Activated naive CD8-positive, alpha-beta T cell treated with anti-CD3 and anti-CD28 coated beads, Interleukin-2, amount 50 U/mL, for 24 hours (primary cell): ENCODE measurements at regions not wholly inside any gene's neighbourhood (a gene's known extent, or its start where the extent isn't known, plus 50 kb on each side); places are given as distances from the start of the nearest gene placed in this dataset.

ENCODE experiments used
- ATAC-seq: fragments of 150-1000 bp; cut with Tn5 transposase; one replicate; pipeline ENCODE4 v1.10.0; 2021
- DNase-seq: peaks from one replicate; pipeline ENCODE4 v3.0.0; 2021
- H3K27ac Mint-ChIP-seq: one replicate; pipeline ENCODE4 v1.8.0; 2021; ENCODE audit warnings: mild to moderate bottlenecking, mixed read lengths
- H3K27me3 Mint-ChIP-seq: one replicate; pipeline ENCODE4 v1.8.0; 2021; ENCODE audit warnings: mixed read lengths
- H3K36me3 Mint-ChIP-seq: one replicate; pipeline ENCODE4 v1.8.0; 2021; ENCODE audit warnings: low read depth, mixed read lengths
- H3K4me1 Mint-ChIP-seq: one replicate; pipeline ENCODE4 v1.8.0; 2021; ENCODE audit warnings: mixed read lengths
- H3K4me3 Mint-ChIP-seq: one replicate; pipeline ENCODE4 v1.8.0; 2021; ENCODE audit warnings: mild to moderate bottlenecking, moderate library complexity, mixed read lengths
- H3K9me3 Mint-ChIP-seq: one replicate; pipeline ENCODE4 v1.8.0; 2021; ENCODE audit warnings: mixed read lengths

- no peak for ATAC-seq
Measured at GRCh38 chr12:89923091-89923490, 214.5 kb upstream of the ATP2B1 start.

GRCh38 chr12:89920866-89921265, 212.2 kb upstream of the ATP2B1 start:
- no peak for ATAC-seq
- Mint-ChIP-seq H3K4me3 (no peak overlapping the region), H3K4me1 (peaks cover 14% of the 10 kb centered on the region)

More at GRCh38 chr12:89923091-89923490, 214.5 kb upstream of the ATP2B1 start:
- no peak for DNase-seq
- H3K36me3 Mint-ChIP-seq, result peaks cover 1% of the 10 kb centered on the region
- no peaks in the 10 kb centered on the region for H3K9me3 Mint-ChIP-seq
- no peak overlapping the region for H3K27ac Mint-ChIP-seq
- no peaks in the 10 kb centered on the region for H3K27me3 Mint-ChIP-seq
- no peak overlapping the region for H3K4me3 Mint-ChIP-seq
- peaks cover 20% of the 10 kb centered on the region for H3K4me1 Mint-ChIP-seq

GRCh38 chr12:89919241-89919906, 210.7 kb upstream of the ATP2B1 start:
- Mint-ChIP-seq H3K4me3 (no peak overlapping the region), H3K9me3 (no peaks in the 10 kb centered on the region), H3K27me3 (no peaks in the 10 kb centered on the region), H3K27ac (no peak overlapping the region), H3K36me3 (peaks cover 1% of the 10 kb centered on the region), H3K4me1 (peaks cover 8% of the 10 kb centered on the region)
- DNase-seq (no peak), ATAC-seq (no peak)

More at GRCh38 chr12:89920866-89921265, 212.2 kb upstream of the ATP2B1 start:
- no peaks in the 10 kb centered on the region for H3K27me3 Mint-ChIP-seq
- H3K27ac Mint-ChIP-seq, result no peak overlapping the region
- peaks cover 1% of the 10 kb centered on the region for H3K36me3 Mint-ChIP-seq
- DNase-seq, result no peak
- H3K9me3 Mint-ChIP-seq, result no peaks in the 10 kb centered on the region

- no peak overlapping the region for H3K4me3 Mint-ChIP-seq
- peaks cover 1% of the 10 kb centered on the region for H3K36me3 Mint-ChIP-seq
- H3K9me3 Mint-ChIP-seq, result no peaks in the 10 kb centered on the region
- H3K27ac Mint-ChIP-seq, result no peak overlapping the region
- ATAC-seq, result no peak
- H3K4me1 Mint-ChIP-seq, result peaks cover 5% of the 10 kb centered on the region
- no peak for DNase-seq
- no peaks in the 10 kb centered on the region for H3K27me3 Mint-ChIP-seq
Measured at GRCh38 chr12:89918172-89918846, 209.7 kb upstream of the ATP2B1 start.

GRCh38 chr12:89909753-89910152, 201.1 kb upstream of the ATP2B1 start:
- no peaks in the 10 kb centered on the region for H3K4me1 Mint-ChIP-seq
- ATAC-seq (no peak), DNase-seq (no peak)
- H3K27me3 Mint-ChIP-seq, result no peaks in the 10 kb centered on the region
- H3K27ac Mint-ChIP-seq, result no peak overlapping the region
- H3K9me3 Mint-ChIP-seq, result peaks cover 14% of the 10 kb centered on the region
- H3K36me3 Mint-ChIP-seq, result peaks cover 4% of the 10 kb centered on the region
- no peak overlapping the region for H3K4me3 Mint-ChIP-seq

GRCh38 chr12:89907659-89908058, 199.0 kb upstream of the ATP2B1 start:
- DNase-seq (no peak), ATAC-seq (no peak)
- Mint-ChIP-seq H3K9me3 (peaks cover 11% of the 10 kb centered on the region), H3K4me3 (no peak overlapping the region), H3K4me1 (no peaks in the 10 kb centered on the region), H3K36me3 (peaks cover 2% of the 10 kb centered on the region), H3K27ac (no peak overlapping the region), H3K27me3 (no peaks in the 10 kb centered on the region)

GRCh38 chr12:89906824-89907223, 198.2 kb upstream of the ATP2B1 start:
- Mint-ChIP-seq H3K36me3 (no peaks in the 10 kb centered on the region), H3K4me1 (no peaks in the 10 kb centered on the region), H3K9me3 (peaks cover 7% of the 10 kb centered on the region), H3K4me3 (no peak overlapping the region), H3K27me3 (no peaks in the 10 kb centered on the region), H3K27ac (no peak overlapping the region)
- DNase-seq (no peak), ATAC-seq (no peak)

GRCh38 chr12:89906178-89906577, 197.5 kb upstream of the ATP2B1 start:
- Mint-ChIP-seq H3K4me1 (no peaks in the 10 kb centered on the region), H3K4me3 (no peak overlapping the region), H3K36me3 (no peaks in the 10 kb centered on the region), H3K27ac (no peak overlapping the region), H3K9me3 (peaks cover under 1% of the 10 kb centered on the region), H3K27me3 (no peaks in the 10 kb centered on the region)
- ATAC-seq, result no peak
- DNase-seq, result no peak

- Mint-ChIP-seq H3K4me1 (no peaks in the 10 kb centered on the region), H3K9me3 (peaks cover 3% of the 10 kb centered on the region), H3K27ac (no peak overlapping the region), H3K27me3 (peaks cover 2% of the 10 kb centered on the region), H3K36me3 (no peaks in the 10 kb centered on the region), H3K4me3 (no peak overlapping the region)
- ATAC-seq, result no peak
- DNase-seq, result no peak
Measured at GRCh38 chr12:89901906-89902642, 193.4 kb upstream of the ATP2B1 start.

- Mint-ChIP-seq H3K9me3 (peaks cover 3% of the 10 kb centered on the region), H3K4me1 (no peaks in the 10 kb centered on the region), H3K27ac (no peak overlapping the region), H3K36me3 (no peaks in the 10 kb centered on the region), H3K4me3 (no peak overlapping the region), H3K27me3 (peaks cover 2% of the 10 kb centered on the region)
- DNase-seq, result no peak
- ATAC-seq, result no peak
Measured at GRCh38 chr12:89901319-89901718, 192.7 kb upstream of the ATP2B1 start.

- no peak for ATAC-seq
- H3K9me3 Mint-ChIP-seq, result peaks cover 3% of the 10 kb centered on the region
- H3K27ac Mint-ChIP-seq, result no peak overlapping the region
- peaks cover 2% of the 10 kb centered on the region for H3K27me3 Mint-ChIP-seq
- H3K4me3 Mint-ChIP-seq, result no peak overlapping the region
- H3K4me1 Mint-ChIP-seq, result peaks cover 1% of the 10 kb centered on the region
- no peaks in the 10 kb centered on the region for H3K36me3 Mint-ChIP-seq
- no peak for DNase-seq
Measured at GRCh38 chr12:89899651-89900050, 191.0 kb upstream of the ATP2B1 start.

GRCh38 chr12:89895591-89895990, 187.0 kb upstream of the ATP2B1 start:
- ATAC-seq (no peak), DNase-seq (no peak)
- Mint-ChIP-seq H3K36me3 (peaks cover 1% of the 10 kb centered on the region), H3K4me1 (peaks cover 14% of the 10 kb centered on the region), H3K4me3 (no peak overlapping the region), H3K27me3 (peaks cover 2% of the 10 kb centered on the region), H3K27ac (no peak overlapping the region), H3K9me3 (peaks cover 7% of the 10 kb centered on the region)

- Mint-ChIP-seq H3K27me3 (peaks cover 2% of the 10 kb centered on the region), H3K4me3 (no peak overlapping the region), H3K9me3 (peaks cover 8% of the 10 kb centered on the region), H3K36me3 (peaks cover 1% of the 10 kb centered on the region), H3K4me1 (peaks cover 15% of the 10 kb centered on the region), H3K27ac (no peak overlapping the region)
- no peak for DNase-seq
- no peak for ATAC-seq
Measured at GRCh38 chr12:89895101-89895500, 186.5 kb upstream of the ATP2B1 start.

GRCh38 chr12:89893972-89894706, 185.5 kb upstream of the ATP2B1 start:
- H3K4me3 Mint-ChIP-seq, result no peak overlapping the region
- ATAC-seq (no peak), DNase-seq (no peak)
- peaks cover 15% of the 10 kb centered on the region for H3K4me1 Mint-ChIP-seq
- H3K9me3 Mint-ChIP-seq, result peaks cover 8% of the 10 kb centered on the region
- H3K27me3 Mint-ChIP-seq, result peaks cover 2% of the 10 kb centered on the region
- peaks cover 1% of the 10 kb centered on the region for H3K36me3 Mint-ChIP-seq
- peak overlapping the region; percentile 24 for H3K27ac Mint-ChIP-seq
